ENCODE measurements at regions not wholly inside any gene's neighbourhood (a gene's known extent, or its start where the extent isn't known, plus 50 kb on each side); places are given as distances from the start of the nearest gene placed in this dataset.
"Not testable (repeated sequence)": the region's sequence is repeated elsewhere in the genome, so short reads cannot be mapped to it uniquely, and the experiment has no call there.

GRCh38 chr9:102905795-102906194, 89.3 kb upstream of the CYLC2 start:
- TF ChIP-seq EZH2 (IDR thresholded peaks at IDR 0.05; ENCODE audit: low read depth, low read length, severe bottlenecking); JUN (IDR thresholded peaks at IDR 0.05; ENCODE audit: low read depth, low read length); EP300 (IDR thresholded peaks at IDR 0.05; ENCODE audit: borderline replicate concordance in 1 of 2, low read depth in 2 of 2, low read length in 2 of 2); CEBPB (IDR thresholded peaks at IDR 0.05; ENCODE audit: low read depth, low read length); KDM1A (IDR thresholded peaks at IDR 0.05; ENCODE audit: borderline replicate concordance, low read length); CBX8 (IDR thresholded peaks at IDR 0.05; ENCODE audit: borderline replicate concordance, low read depth, low read length); PHF8 (conservative IDR thresholded peaks at IDR 0.05; ENCODE audit: low read depth, low read length); GTF2F1 (IDR thresholded peaks at IDR 0.05; ENCODE audit: borderline replicate concordance, low read depth, low read length); POLR2A (IDR thresholded peaks at IDR 0.05; ENCODE audit: control extremely low read depth in 1 of 2, low read depth in 2 of 2, low read length in 2 of 2); BACH1 (IDR thresholded peaks at IDR 0.05; ENCODE audit: low read length); CBX5 (IDR thresholded peaks at IDR 0.05; ENCODE audit: low read depth, low read length): not testable (repeated sequence)
- TF ChIP-seq, protein P1, sequence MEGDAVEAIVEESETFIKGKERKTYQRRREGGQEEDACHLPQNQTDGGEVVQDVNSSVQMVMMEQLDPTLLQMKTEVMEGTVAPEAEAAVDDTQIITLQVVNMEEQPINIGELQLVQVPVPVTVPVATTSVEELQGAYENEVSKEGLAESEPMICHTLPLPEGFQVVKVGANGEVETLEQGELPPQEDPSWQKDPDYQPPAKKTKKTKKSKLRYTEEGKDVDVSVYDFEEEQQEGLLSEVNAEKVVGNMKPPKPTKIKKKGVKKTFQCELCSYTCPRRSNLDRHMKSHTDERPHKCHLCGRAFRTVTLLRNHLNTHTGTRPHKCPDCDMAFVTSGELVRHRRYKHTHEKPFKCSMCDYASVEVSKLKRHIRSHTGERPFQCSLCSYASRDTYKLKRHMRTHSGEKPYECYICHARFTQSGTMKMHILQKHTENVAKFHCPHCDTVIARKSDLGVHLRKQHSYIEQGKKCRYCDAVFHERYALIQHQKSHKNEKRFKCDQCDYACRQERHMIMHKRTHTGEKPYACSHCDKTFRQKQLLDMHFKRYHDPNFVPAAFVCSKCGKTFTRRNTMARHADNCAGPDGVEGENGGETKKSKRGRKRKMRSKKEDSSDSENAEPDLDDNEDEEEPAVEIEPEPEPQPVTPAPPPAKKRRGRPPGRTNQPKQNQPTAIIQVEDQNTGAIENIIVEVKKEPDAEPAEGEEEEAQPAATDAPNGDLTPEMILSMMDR (IDR thresholded peaks at IDR 0.05; ENCODE audit: control extremely low read depth in 1 of 3, insufficient read depth in 1 of 3, low read depth in 1 of 3, low read length in 3 of 3): not testable (repeated sequence)

All from H1 (cell line).